ENCODE measurements at regions not wholly inside any gene's neighbourhood (a gene's known extent, or its start where the extent isn't known, plus 50 kb on each side); places are given as distances from the start of the nearest gene placed in this dataset.

DNA sequence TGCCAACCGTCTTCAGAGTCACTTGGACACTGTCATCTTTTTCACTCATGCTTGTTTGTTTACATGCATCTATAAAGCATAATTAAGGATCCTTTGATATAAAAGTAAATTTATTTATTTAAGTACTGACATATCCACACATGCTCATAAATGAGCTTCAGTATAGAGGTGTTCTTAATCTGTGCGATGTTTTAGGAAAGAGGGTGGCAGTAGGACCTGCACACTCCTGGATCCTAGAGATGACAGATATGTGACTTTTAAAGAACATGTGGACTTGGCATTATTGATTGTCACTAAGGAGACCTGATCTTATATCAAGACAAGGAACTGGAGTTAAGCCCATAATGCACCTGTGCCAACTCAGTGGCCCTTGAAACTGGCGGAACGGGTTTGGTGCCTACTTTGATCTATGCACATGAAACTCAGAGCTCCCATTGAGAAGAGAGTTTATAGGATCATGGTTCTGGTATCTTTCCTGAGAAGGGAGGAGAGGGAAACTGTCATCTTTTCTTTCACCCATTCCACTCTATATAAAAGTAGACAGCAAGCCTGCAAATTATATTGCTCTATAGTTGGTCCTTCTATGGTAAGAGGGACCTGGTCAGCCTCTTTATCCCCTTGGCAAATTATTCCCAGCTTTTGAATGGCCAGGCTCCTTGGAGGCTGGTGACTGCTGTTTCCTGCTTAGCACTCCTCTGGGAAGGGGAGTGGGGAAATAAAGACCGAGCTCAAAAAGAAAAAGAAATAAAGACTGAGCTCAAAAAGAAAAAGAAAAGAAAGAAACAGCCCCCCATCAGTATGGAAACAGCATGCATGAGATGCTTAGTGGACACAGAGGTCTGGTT is 57.8 kb upstream of the LIFR start:
- H2AK5ac ChIP-seq (ENCODE audit: low read depth, low read length): no peak overlapping the region
- no peak overlapping the region for H3K4me2 ChIP-seq (ENCODE audit: insufficient read depth in 1 of 2, low read depth in 2 of 2, low read length in 2 of 2)
- H3K14ac ChIP-seq (ENCODE audit: insufficient read length): no peak overlapping the region
- H2AFZ ChIP-seq (ENCODE audit: low read length): no peak overlapping the region
- DNase-seq (ENCODE audit: low read depth in 1 of 2, low spot score in 2 of 2) (no peak), FAIRE-seq (no peak)
- no peak overlapping the region for H2BK15ac ChIP-seq (ENCODE audit: low read length)
- H3K23me2 ChIP-seq (ENCODE audit: low read depth, low read length): no peaks in the 10 kb centered on the region
- no peak overlapping the region for H3K23ac ChIP-seq (ENCODE audit: insufficient read length)
- H3K36me3 ChIP-seq (ENCODE audit: control insufficient read depth in 2 of 4, insufficient read depth in 4 of 4, low read length in 3 of 4): no peaks in the 10 kb centered on the region
- no peak for TF ChIP-seq CHD1 (IDR thresholded peaks at IDR 0.05; ENCODE audit: low read depth, low read length)
- no peak for TF ChIP-seq EGR1 (IDR thresholded peaks at IDR 0.05; ENCODE audit: borderline replicate concordance, low read depth, low read length)
- TF ChIP-seq SIN3A (conservative IDR thresholded peaks at IDR 0.05 in 1 of 2, IDR thresholded peaks at IDR 0.05 in 1 of 2; ENCODE audit: low read depth in 1 of 2, low read length in 2 of 2): no peak
- TF ChIP-seq POLR2AphosphoS5 (IDR thresholded peaks at IDR 0.05; ENCODE audit: low read depth, low read length): no peak
- TF ChIP-seq NRF1 (IDR thresholded peaks at IDR 0.05; ENCODE audit: low read depth, low read length): no peak
- no peak for TF ChIP-seq PHF8 (conservative IDR thresholded peaks at IDR 0.05; ENCODE audit: low read depth, low read length)
- no peak overlapping the region for H3K4me3 ChIP-seq (ENCODE audit: extremely low read depth in 1 of 4, insufficient read depth in 2 of 4, low read depth in 3 of 4, low read length in 4 of 4)
- H3K4me1 ChIP-seq (replicated peaks in 1 of 4; ENCODE audit: control insufficient read depth in 3 of 4, insufficient read depth in 4 of 4, low read length in 3 of 4): peaks cover 0 to 4% (median 0%) of the 10 kb centered on the region in 4 experiments; a peak in 2 of 7 replicates
- POLR2A ChIA-PET (ENCODE audit: partially characterized antibody): no interaction called here
- H3K9me3 ChIP-seq (ENCODE audit: insufficient read depth in 2 of 2, low read depth in 1 of 2, low read length in 1 of 2): 0 out of 4 replicates have a peak, but pooled peaks cover 0 to 3% of the 10 kb centered on the region in 2 experiments
- H3K18ac ChIP-seq (ENCODE audit: extremely low read depth, low read length): no peak overlapping the region
- CTCF ChIA-PET (ENCODE audit: partially characterized antibody): interaction anchor here (1.0 to 1.8 kb wide), 3 partner anchors 16 to 173 kb away, joined by 3 to 6 read pairs (median 4); no protein-coding TSS in a partner anchor
- H4K8ac ChIP-seq (ENCODE audit: extremely low read depth, insufficient read depth, low read length): no peak overlapping the region
- no peak overlapping the region for H2BK120ac ChIP-seq (replicated peaks; ENCODE audit: low read depth, low read length)
- no peak overlapping the region for H2BK5ac ChIP-seq (ENCODE audit: low read depth, low read length)
- H3K4ac ChIP-seq (replicated peaks; ENCODE audit: insufficient read length, low read depth, low read length): no peak overlapping the region
- H3K56ac ChIP-seq (replicated peaks; ENCODE audit: insufficient read length, low read depth, low read length): no peak overlapping the region
- H2BK12ac ChIP-seq (ENCODE audit: low read depth, low read length): no peak overlapping the region
- H3K27me3 ChIP-seq (replicated peaks in 1 of 4; ENCODE audit: control insufficient read depth in 3 of 4, extremely low read depth in 1 of 4, insufficient read depth in 3 of 4, low read length in 3 of 4): no peaks in the 10 kb centered on the region
- no peak overlapping the region for H2BK20ac ChIP-seq (ENCODE audit: low read length)
- 85% methylated on average over 5 of the region's 5 CpGs; no CpG with 5 or more reads in 1 of the 2 experiments for WGBS, 2 experiments (ENCODE audit: extremely low coverage in 1 of 2, insufficient coverage in 1 of 2, insufficient read length in 1 of 2, insufficient replicate concordance in 2 of 2, low coverage in 1 of 2, low lambda C conversion rate in 2 of 2, missing lambda C conversion rate in 1 of 2)
- no peak overlapping the region for H4K5ac ChIP-seq (ENCODE audit: insufficient read length, low read depth, low read length)
- no peak overlapping the region for H4K91ac ChIP-seq (replicated peaks; ENCODE audit: insufficient read length, low read length)
- H4K20me1 ChIP-seq (replicated peaks in 1 of 2; ENCODE audit: control insufficient read depth in 1 of 2, insufficient read depth in 2 of 2, low read length in 2 of 2): no peaks in the 10 kb centered on the region
- no peak overlapping the region for H3K9ac ChIP-seq (replicated peaks in 1 of 4; ENCODE audit: extremely low read depth in 1 of 4, low read depth in 3 of 4, low read length in 3 of 4)
- H3K27ac ChIP-seq (ENCODE audit: low read depth, low read length): no peak overlapping the region
- no peaks in the 10 kb centered on the region for H3K79me1 ChIP-seq (ENCODE audit: low read depth, low read length)
- no peaks in the 10 kb centered on the region for H3K79me2 ChIP-seq (ENCODE audit: control insufficient read depth in 1 of 2, insufficient read depth in 2 of 2, low read length in 2 of 2)

Data from H1 (cell line).